HG03469 (cell line): ENCODE measurements at regions not wholly inside any gene's neighbourhood (a gene's known extent, or its start where the extent isn't known, plus 50 kb on each side); places are given as distances from the start of the nearest gene placed in this dataset.

Experiments
- ATAC-seq: cut with Tn5 transposase; IDR thresholded peaks from one replicate; pipeline ENCODE4 v1.9.1; 2021; ENCODE audit warnings: mild to moderate bottlenecking, moderate library complexity, moderate number of reproducible peaks; ENCODE audit not compliant: unreplicated experiment

DNA sequence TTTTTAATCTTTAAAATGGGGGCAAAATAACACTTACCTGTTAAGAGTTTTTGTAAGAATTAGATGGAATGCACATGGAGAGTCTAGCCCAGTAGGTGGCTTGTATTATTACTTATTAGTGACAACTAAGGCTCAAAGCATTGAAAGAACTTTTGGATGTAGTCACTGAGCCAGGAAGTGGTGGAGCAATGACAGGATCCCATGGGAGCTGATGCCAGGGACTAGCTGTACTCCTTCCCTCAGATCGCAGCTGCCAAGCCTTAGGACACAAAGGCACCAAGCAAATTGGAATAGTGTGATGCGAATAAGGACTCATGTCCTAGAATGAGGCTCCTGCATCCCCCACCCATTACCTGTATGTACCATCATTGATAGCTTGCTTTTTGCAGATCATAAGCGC, 370.4 kb upstream of the RGMA start:
- no peak for ATAC-seq

DNA sequence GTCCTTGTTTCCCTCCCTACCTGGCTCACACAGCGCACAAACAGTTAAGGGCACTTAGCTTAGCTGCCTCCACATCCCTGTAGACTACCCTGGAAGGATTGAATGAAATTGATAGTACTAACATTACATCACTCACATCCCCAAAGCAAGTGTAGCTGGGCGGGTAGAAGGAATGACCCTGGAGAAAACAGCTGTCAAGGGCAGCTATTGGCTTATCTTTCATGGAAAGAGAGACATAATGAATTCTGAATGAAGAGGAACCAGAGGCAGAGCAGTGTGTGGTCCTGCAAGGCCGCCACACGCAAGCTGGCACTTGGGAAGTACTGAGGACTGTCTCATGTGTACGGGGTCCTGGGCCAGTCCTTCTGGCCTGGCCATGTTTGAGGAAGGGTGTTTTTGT, 369.6 kb upstream of the RGMA start:
- no peak for ATAC-seq

DNA sequence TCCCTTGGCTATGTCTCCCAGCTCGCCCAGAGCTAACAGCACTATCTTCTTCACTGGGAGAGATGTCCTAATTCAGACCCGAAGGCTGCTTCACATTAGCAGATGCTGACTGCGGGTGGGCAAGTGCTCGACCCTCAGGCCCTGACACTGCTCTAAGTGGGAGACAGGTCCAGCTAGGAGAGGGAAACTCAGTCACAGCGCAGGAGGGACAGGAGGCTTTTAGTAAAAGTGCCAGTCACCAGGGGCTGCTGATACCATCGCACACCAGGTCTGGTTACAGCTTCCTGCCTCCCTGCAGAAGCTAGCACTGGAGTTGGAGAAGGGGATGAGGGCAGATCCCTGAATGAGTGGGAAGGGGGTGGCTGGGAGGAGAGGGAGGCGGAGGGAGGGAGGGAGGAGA, 365.8 kb upstream of the RGMA start:
- no peak for ATAC-seq

DNA sequence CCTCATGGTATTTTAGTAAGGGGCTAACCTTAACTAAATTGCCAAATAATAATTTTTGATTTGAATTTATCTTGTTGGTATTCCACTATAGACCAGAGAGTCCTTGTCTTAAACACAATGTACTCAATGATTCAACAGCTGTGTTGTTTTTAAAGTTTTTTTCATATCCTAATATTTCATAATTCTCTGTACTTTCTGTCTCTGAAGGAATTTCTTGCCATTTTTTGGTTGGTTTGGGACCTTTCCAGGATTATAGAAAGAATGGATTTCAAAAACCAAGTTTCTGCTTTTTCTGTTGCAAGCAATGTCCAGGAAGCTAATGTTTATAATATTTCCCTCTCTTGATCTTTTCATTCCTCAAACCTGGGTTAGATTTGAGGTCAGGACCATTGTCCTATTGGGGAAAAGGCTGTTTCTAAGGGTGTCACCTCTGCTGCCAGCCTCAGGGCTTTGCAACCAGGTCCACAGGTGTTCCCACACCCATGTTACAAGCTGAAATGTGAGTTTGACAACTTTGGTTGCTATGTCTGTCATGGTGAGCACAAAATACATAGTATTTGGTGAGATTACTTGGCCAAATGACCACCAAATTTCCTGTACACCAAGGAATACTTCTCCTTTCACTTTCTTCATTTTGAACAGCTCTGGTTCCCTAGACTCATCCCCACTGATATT, 363.7 kb upstream of the RGMA start:
- no peak for ATAC-seq

DNA sequence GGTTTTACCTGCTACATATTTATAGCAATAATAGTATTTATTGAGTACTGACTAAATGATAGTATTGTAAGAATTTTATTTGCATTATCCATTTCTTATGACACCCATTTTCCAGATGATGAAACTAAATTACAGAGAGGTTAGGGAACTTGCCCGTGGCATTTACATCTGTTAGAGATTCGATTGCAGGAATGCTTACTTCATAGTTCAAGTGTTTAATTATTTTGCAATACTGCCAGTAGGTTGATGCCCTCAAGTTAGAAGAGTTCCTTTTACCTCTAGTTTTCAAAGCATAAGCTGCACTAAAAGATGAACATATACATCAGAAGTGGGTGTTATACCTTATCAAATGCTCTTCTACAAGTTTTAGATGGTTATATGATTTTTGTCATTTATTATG, 362.8 kb upstream of the RGMA start:
- no peak for ATAC-seq

DNA sequence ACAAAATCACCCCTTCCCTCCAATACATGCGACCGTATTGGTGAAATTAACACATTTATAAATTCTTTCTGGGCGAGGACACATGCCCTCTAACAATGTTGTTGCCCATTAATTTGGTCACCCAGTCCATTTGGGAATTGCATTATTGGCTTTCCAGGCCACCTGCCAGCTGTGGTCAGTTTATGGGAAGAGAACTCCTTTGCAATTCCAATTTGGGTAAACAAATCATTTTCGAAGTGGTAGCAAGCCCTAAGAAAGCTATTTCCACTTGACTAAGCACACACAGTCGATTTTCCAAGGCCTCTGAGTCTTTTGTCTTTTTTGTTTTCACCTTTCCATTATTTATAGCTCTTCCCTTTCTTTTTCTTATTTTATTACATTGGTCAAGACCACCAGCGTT, 362.3 kb upstream of the RGMA start:
- ATAC-seq: no peak

DNA sequence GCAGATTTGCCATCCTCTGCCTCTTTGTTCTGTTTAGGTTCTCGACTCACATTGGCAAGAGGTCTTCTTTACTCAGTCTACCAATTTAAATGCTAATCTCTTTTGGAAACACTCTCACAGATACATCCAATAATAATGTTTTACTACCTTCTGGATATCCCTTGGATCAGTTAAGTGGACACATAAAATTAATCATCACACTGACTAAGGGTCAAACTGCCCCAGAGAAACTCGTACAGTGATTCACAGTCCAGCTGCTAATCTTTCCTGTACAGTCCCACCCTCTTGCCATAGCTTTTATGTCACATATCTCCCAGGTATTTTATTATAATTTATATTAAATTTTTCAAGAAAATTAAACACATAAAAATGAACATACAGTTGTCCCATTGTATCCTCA, 360.8 kb upstream of the RGMA start:
- no peak for ATAC-seq

DNA sequence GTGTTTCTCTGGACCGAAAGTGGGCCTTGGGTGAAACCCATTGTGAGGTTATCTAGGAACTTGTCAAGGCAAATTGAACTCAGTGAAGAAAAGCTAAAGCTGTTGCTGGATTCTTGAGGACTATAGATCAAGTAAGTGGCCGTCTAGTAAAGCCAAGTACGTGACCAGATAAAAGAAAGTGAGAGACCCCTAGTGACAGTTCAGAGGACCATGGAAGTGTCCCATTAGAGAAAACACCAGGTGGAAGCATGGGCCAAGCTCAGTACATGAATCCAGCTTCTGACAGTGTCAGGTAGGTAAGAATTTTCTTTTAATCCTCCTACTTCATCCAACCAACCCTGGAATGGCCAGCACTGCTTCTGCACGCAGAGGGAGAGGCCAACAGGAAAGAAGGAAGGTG, 349.3 kb upstream of the RGMA start:
- no peak for ATAC-seq

DNA sequence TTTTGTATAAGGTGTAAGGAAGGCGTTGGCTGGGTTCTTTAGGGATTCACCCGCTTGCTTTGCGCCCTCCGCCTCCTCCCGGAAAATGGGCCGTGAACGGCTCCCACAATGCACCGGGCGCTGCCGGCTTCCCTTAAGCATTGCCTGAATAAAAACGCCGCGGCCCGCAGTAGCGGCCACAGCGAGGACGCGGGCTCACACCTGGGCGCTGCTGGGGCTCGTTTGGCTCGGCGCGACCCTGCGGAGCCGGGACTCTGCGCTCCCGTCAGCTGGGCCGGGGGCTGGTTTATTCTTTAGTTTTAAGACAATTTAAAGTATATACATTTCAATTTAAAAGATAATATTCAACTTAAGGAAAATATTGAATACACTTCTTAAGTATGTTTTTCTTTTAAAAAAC, 343.5 kb upstream of the RGMA start:
- ATAC-seq: no peak

DNA sequence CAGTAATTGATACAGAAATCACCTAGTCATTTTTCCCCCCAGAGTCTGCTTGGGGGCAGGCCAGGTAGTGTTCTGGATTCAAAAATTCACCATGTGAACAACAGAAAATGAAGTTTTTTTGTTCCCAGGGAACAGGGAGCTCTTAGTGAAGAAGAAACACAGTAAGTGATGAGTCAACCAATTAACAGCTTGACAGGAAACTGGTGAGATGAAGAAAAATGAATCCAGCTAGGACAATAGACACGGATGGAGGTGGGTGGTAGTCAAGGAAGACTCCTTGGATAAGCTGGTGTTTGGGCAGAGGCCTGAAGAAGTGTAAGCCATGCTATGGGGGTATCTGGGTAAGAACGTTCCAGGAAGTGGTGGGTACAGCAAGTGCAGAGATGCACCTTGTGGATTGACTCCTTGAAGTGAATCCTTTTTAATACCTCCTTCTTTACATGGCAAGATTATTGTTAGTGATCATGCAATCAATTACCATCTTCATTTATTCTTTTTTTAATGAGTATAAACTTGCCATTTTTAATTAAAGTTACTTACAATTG, 339.9 kb upstream of the RGMA start:
- ATAC-seq: no peak

DNA sequence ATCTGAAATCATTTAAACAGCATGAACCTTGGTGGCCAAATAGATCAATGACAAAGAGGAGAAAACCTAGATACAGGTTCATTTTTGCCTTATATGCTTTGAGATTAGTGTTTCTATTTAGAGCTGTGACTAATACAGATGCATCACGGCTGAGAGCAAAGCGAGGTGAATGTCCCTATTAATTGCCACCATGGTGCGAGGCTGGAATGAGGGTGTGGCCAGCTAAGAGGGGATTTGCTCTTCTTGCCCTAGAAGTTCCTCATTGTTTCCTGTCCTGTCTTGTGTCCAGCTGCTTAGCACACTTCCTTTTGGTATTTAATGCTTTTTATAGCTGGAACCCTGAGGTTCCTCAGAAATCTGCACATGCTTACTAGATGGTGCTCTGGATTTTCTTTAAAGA, 339.1 kb upstream of the RGMA start:
- no peak for ATAC-seq

DNA sequence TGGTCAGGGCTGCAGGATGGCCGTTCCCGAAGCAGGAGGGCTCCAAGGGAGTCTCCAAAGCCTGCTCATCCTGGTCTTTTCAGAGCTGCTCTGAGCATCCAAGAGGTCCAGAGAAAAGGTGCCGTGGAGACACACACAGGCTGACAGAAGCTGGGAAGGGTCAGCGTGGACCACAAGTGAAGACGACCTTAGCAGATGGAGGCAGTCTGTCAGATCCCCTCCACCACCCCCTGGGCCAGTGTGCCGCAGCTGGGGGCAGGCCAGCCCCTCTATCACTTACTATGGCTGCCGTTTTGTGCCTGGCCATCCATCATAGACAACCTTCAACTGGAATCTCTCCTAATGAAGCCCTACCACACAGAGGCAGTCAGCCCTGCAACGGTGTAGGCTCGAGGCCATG, 335.1 kb upstream of the RGMA start:
- ATAC-seq: no peak

DNA sequence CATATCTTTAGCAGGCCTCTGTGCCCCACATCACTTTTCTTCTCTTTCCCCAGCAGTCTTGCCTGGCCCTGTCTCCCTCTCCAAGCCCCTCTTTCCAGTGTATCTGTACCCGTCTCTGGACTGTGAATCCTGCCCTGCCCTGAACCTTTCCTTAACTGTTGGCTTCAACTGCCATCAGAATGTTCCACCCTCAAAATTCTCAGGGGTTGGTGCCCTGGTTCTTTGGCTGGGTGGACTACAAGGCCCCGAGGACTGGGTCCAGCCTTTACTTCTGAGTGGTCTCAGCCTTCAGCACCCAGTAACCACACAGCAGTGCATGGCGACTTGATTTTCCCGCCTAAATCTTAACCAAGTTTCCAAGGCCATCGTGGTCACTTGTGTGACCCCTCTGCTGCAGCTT, 333.5 kb upstream of the RGMA start:
- ATAC-seq: no peak

DNA sequence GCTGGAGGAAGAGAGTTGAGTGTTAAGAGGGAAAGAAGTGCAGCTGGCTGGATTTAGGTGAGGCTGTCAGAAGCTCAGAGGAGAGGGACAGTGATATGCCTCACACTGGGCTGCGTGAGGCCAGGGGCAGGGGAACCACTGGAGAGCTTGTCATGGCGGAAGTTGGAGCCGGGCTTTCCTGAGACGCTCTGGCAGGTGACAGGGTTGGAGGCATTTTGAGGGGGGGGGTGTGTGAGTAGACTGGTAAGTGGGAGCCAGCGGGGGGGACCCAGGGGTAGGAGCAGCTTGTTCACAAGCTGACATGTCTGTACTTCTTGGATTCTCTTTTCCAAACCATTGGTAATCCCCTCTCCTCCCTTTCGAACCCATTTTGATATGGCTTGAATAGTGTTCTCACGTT, 331.5 kb upstream of the RGMA start:
- ATAC-seq: no peak

DNA sequence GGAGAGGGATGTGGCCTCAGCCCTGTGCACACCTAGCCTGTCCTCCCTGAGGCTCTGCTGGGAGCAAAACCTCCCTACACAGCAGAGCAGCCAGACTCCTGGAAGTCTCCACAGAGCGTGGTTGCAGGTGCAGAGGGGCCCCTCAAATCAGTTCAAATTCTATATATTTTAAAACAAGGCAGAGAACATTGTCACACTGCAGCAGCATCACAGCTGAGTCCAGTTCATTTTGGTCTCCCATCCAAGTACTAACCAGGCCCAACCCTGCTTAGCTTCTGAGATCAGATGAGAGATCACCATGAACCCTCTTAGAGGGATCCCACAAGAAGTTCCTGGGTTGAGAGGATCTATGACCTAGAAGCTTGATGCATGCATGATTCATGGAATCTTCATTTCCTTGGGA, 331.0 kb upstream of the RGMA start:
- no peak for ATAC-seq

DNA sequence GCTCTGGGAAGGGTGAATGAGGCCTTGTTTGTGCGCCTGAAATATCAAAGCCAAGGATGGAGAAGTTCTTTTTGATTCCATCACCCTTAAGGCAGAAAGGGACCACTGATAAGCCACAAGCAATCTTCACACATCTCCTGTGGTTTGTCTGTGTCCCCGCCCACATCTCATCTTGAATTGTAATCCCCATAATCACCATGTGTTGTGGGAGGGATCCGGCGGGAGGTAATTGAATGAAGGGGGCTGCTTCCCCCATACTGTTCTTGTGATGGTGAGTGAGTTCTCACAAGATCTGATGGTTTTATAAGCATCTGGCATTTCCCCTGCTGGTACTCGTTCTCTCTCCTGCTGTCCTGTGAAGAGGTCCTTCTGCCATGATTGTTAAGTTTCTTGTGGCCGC, 329.6 kb upstream of the RGMA start:
- no peak for ATAC-seq

DNA sequence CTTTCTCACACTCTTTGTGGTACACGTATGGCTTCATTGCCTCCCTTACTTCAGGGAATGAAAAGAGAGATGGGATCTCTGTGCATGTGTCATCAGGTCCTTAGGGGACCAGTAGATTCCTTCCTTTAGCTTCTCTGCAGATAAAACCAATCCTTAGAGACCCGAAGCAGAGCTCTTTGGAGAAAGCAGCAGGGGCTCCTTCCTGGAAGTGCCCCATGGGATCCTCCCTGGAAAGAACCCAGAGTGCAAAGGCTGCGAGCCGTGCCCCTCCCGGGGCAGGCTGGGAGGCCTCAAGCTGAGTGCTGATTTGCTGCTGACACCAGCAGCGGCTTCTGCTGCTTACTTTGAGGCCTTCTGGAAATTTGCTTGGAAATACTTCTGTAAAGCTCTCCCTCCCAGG, 328.6 kb upstream of the RGMA start:
- no peak for ATAC-seq

DNA sequence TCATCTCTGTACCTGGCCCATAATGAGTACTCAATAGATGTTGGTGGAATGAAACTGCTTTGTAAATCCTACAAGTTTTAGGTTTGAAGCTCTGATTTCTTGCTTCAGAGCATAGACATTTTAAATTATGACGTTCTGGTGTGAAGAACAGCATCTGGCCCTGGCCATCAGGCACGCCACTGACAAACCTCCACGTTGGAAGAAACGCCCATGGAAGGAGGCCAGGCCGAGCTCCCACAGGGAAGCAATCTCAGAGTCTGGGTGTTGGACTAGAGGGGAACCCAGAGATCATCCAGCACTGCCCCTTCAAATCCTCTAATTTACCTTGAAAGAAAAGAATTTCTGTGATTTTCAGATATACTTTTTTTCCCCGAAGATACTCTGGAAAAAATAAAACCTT, 328.1 kb upstream of the RGMA start:
- ATAC-seq: no peak

DNA sequence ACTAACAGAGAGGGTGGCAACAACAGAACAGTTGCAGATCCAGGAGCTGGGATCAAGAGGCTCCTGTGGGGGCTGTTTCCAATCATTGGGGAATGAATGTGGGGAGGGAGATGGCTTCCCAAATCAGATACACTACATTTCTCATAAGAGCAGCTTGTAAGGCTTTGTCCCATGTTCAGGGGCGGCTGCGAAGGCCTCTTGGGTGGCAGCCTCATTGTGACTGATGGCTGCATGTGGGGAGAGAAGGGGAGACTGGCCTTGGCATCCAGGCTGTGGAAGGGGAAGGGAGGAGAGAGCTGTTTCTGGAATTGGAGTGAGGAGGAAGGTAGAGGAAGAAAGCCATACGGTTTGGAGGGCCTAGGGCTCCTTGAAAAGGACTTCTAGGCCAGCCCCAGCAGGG, 326.6 kb upstream of the RGMA start:
- no peak for ATAC-seq

DNA sequence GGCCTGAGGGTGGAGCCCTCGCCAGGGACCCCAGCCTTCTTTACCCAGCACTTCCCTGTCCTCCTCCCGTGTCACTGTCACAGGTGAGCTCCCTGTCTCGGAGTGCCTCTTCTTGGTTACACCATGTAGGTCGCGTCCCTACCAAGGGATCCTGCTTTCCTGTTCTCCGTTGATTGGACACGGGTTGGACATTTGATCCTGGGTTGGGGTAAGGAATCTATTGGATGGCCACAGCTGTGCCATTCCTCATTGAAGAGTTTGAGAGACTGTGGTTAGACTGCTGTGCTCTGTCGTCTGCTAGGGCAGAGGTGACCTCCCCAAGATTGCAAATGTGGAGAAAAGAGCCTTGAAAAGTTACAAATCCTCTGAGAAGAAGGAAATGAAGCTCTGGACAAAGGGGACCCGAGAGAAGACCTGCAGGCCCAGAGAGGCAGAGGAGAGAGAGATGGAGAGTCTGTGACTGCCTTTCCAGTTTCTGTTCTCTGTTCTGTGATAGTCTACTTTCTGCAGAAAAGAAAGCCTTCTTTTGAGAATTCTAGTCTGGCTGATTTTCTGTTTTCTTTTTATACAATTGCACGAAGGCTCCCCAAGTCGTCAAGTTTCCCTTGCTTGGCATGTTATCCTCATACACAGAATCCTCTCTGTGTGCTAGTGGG, 325.7 kb upstream of the RGMA start:
- ATAC-seq: no peak

DNA sequence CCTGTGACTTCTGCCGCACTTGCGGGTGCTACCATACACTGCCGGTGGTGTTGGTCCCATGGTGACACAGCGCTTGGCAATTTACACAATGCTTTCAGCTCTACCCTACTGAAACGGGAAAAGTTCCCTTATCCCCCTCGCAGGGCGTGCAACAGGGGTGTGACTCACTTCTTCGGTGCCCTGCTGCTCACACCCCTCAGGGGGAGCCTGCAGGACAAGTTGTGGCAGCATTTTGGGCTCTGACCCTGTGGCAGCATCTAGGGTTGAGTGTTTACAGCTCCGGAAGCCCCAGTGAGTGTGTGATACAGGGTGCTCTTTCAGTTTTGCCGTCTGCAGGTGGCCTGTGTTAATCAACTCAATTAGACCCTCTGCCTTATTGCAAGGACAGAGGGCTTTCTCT, 324.7 kb upstream of the RGMA start:
- ATAC-seq: no peak

DNA sequence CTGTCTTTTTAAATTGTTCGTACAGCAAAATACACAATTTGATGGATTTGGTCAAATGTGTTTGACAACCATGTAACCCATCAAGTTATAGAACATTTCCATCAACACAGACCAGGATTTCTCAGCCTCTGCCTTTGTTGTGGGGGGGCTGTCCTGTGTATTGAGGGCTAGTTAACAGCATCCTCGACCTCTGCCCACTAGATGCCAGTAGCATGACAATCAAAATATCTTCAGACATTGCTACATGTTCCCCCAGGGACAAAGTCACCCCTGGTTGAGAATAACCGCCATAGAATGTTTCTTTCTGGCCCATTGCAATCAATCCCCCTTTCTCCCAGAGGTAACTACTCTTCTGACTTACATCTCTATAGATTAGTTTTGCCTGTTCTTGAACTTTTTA, 310.1 kb upstream of the RGMA start:
- ATAC-seq: no peak

DNA sequence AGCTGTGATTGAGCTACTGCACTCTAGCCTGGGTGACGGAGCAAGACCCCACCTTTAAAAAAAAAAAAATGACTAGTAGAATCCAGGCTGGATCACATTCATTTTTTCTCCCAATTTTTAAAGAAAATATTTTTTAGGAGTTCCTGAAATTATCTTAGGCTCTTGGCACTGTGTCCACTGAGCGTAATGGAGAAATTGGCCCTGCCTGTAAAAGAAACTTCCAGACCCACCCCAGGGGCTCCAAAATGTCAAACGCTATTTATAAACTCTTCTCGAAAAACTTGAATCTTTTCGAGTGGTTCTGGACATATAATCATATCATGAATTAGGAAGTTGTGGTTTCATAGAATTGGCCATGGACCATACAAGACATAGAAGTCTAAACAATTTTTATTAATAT, 300.2 kb upstream of the RGMA start:
- no peak for ATAC-seq
